Posterior cingulate gyrus (tissue), 11 donors: ENCODE measurements at regions not wholly inside any gene's neighbourhood (a gene's known extent, or its start where the extent isn't known, plus 50 kb on each side); places are given as distances from the start of the nearest gene placed in this dataset.

Experiments
- DNase-seq, 10 donors: peaks; one replicate each; pipeline versions ENCODE4 v3.0.0 to v3.0.0-alpha.2; 2020 to 2021; ENCODE audit warnings: mixed read lengths in 3 of 10
- intact Hi-C: fragments of 100-400 bp; cut with DNase I; formaldehyde crosslinking; loops from one replicate; pipeline ENCODE4 v1.15.1; 2023

DNA sequence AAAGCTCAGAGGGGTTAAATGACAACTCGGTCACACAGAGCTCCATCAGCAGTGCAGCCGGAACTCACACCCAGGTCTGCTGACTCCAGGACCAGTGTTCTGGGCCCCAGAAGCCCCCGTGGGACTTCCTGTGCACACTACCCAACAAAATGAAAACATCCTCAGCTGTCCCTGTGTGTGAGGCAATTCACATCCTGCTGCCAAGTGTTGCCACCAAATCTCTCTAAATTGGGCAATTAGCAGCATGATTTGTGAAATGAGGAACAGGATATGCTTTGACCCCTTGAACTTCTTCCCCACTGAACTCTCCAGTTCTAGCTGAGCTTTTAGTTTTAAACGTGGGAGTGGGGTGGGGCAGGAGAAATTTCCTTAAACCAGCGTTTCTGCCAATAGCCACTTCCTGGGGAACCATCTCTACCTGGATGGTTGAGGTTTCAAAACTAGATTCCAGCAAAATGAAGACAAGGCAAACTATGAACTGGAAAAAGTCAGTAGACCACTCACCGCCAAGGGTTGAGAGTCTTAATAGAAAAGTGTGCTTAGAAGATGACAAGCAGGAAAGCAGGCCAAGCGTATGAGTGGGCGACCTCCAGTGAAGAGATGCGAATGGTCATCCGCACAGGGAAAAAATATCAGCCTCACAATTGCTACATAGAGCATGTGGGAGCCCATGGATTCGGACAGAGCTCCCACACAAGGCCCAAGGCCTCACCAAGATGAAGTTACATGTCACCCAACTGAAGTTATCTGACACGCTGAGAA lies 51.9 kb upstream of the CHST15 start:
- intact Hi-C loops = no loop called here
- peak in 1 of 10 donors; percentile 70 for DNase-seq

DNA sequence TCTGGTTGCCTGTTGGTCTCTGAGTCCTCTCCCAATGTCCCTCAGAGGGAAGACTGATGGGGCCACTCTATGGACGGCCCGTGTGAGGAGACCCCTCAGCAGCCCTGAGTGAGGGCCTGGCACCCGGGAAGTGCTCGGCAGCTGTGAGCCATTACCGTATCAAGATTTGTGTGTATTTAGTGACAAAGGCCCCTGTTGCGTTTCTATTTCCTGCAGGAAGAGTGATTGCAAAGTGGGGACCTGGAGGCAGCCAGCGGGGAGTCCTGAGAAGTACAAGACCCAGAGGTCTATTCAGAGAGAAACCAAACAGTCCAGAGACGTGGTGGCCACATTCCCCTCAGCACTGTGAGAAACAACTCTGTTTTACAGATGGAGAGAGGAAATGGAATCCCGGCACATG lies 51.1 kb upstream of the CHST15 start:
- intact Hi-C loops = no loop called here
- DNase-seq = peak in 1 of 10 donors; percentile 31

DNA sequence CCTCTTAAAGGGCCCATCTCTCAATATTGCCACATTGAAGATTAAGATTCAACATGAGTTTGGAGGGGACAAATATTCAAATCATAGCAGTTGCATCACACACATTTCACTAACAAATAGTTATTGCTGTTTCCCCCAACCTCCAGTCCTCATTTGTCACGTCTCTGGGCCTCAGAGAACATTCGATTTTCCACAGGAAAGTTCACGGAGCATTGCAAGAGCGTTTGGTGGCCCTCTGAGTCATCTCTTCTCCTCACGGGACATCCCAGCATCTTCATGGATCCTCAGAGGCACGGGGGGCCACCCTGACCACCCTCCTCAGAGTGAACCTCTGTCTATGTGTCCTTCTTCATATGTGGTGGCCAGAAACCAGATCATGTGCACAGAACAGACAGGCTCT lies 50.3 kb upstream of the CHST15 start:
- intact Hi-C loops = no loop called here
- DNase-seq = peak in 2 of 10 donors; percentile 1 to 35
